Panc1 (cell line): ENCODE measurements at regions not wholly inside any gene's neighbourhood (a gene's known extent, or its start where the extent isn't known, plus 50 kb on each side); places are given as distances from the start of the nearest gene placed in this dataset.

Experiments used
- SIN3A ChIP-seq: IDR thresholded peaks from 2 replicates; pipeline ENCODE4 v1.6.1; 2012; ENCODE audit warnings: low read depth, mild to moderate bottlenecking, low read length, moderate library complexity, borderline replicate concordance; ENCODE audit not compliant: insufficient read depth
- TF ChIP-seq, protein P1 (sequence below): fragments of 450-650 bp; IDR thresholded peaks from 2 replicates; pipeline ENCODE4 v1.5.1; 2017; ENCODE audit warnings: mild to moderate bottlenecking
- TF ChIP-seq, protein P2 (sequence below), 2 experiments: IDR thresholded peaks; 2 replicates each; pipeline ENCODE4 v1.6.1; 2011 to 2012; ENCODE audit warnings: low read depth in 2 of 2, control low read depth in 1 of 2, low read length in 1 of 2, mild to moderate bottlenecking in 1 of 2, moderate library complexity in 1 of 2; ENCODE audit not compliant: insufficient read depth in 1 of 2

DNA sequence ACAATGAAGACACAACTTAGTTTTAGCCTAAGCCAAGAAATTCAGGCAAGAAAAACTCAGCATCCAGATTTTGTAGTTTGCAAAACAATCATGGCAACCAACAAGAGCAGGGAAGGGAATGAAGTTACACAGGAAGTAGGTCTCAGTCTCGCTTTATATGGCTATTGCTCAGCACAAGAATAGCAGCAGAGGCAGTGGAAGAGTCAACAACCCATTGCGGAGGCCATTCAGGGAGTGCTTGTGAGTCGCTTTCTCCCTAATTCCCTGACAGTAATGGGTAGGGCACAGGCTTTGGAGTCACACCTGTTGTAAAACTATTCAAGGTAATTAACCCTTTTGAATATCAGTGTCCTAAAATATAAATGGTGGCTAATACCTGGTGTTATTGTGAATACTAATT lies 238.5 kb downstream of the HDGFL1 start:
- TF ChIP-seq, protein P1, sequence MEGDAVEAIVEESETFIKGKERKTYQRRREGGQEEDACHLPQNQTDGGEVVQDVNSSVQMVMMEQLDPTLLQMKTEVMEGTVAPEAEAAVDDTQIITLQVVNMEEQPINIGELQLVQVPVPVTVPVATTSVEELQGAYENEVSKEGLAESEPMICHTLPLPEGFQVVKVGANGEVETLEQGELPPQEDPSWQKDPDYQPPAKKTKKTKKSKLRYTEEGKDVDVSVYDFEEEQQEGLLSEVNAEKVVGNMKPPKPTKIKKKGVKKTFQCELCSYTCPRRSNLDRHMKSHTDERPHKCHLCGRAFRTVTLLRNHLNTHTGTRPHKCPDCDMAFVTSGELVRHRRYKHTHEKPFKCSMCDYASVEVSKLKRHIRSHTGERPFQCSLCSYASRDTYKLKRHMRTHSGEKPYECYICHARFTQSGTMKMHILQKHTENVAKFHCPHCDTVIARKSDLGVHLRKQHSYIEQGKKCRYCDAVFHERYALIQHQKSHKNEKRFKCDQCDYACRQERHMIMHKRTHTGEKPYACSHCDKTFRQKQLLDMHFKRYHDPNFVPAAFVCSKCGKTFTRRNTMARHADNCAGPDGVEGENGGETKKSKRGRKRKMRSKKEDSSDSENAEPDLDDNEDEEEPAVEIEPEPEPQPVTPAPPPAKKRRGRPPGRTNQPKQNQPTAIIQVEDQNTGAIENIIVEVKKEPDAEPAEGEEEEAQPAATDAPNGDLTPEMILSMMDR, result no peak
- TF ChIP-seq SIN3A, result no peak
- TF ChIP-seq, protein P2, sequence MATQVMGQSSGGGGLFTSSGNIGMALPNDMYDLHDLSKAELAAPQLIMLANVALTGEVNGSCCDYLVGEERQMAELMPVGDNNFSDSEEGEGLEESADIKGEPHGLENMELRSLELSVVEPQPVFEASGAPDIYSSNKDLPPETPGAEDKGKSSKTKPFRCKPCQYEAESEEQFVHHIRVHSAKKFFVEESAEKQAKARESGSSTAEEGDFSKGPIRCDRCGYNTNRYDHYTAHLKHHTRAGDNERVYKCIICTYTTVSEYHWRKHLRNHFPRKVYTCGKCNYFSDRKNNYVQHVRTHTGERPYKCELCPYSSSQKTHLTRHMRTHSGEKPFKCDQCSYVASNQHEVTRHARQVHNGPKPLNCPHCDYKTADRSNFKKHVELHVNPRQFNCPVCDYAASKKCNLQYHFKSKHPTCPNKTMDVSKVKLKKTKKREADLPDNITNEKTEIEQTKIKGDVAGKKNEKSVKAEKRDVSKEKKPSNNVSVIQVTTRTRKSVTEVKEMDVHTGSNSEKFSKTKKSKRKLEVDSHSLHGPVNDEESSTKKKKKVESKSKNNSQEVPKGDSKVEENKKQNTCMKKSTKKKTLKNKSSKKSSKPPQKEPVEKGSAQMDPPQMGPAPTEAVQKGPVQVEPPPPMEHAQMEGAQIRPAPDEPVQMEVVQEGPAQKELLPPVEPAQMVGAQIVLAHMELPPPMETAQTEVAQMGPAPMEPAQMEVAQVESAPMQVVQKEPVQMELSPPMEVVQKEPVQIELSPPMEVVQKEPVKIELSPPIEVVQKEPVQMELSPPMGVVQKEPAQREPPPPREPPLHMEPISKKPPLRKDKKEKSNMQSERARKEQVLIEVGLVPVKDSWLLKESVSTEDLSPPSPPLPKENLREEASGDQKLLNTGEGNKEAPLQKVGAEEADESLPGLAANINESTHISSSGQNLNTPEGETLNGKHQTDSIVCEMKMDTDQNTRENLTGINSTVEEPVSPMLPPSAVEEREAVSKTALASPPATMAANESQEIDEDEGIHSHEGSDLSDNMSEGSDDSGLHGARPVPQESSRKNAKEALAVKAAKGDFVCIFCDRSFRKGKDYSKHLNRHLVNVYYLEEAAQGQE (IDR thresholded peaks at IDR 0.05; ENCODE audit: insufficient read depth in 1 of 2, low read depth in 2 of 2, low read length in 1 of 2), result no peak
